ENCODE measurements at regions not wholly inside any gene's neighbourhood (a gene's known extent, or its start where the extent isn't known, plus 50 kb on each side); places are given as distances from the start of the nearest gene placed in this dataset.

DNA sequence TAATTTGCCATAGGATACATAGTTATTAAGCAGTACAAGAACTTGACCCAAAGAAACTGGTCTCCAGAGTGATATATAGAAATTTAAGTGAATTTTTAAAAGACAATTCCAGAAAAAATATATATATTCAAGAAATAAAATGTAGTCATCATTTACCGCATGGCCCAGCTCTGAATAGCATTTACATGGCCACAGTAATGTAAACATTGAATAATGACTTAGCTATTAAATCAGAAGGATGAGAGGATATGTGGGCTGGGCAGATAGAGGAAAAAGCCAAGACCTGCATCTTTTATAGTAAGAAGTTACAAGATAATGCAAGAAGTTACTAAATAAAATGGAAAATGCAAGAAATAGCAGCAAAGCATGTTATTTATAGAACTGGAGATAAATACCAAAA is 405.2 kb upstream of the WWC1 start (continued):
- no peak for TF ChIP-seq NR2C1 (IDR thresholded peaks at IDR 0.05)
- TF ChIP-seq IKZF2 (IDR thresholded peaks at IDR 0.05): no peak
- TF ChIP-seq USF2 (IDR thresholded peaks at IDR 0.05; ENCODE audit: borderline replicate concordance, low read depth, low read length): no peak
- no peak for TF ChIP-seq NBN (IDR thresholded peaks at IDR 0.05)
- TF ChIP-seq CTCF (IDR thresholded peaks at IDR 0.05 in 2 of 3, conservative IDR thresholded peaks at IDR 0.05 in 1 of 3; ENCODE audit: control insufficient read depth in 2 of 3, extremely low read depth in 1 of 3, insufficient read depth in 1 of 3, low read depth in 3 of 3, low read length in 3 of 3): no peak
- no peak for TF ChIP-seq SMARCA5 (IDR thresholded peaks at IDR 0.05)
- no peak for TF ChIP-seq BACH1 (IDR thresholded peaks at IDR 0.05; ENCODE audit: borderline replicate concordance)
- no peak for TF ChIP-seq PKNOX1 (IDR thresholded peaks at IDR 0.05)
- no peak for TF ChIP-seq SUZ12 (IDR thresholded peaks at IDR 0.05; ENCODE audit: unreplicated experiment)

DNA sequence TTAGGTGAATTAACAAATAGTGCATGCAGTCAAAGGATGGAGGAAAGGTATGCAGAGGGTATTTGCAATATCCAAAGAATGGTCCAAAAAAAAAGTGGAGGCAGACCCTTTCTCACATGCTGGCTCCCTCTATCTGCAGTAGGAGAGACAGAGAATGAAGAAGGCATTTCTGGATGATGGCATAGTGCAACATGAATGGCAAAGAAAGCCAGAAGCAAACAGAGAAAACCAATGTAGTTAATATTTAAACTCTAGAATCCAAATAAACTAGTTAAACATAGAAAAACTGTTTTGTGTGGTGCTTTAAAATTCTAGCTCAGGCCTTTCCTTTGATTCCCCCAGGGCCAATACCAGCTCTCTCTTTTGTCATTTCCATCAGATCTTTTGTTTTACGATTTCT is 403.1 kb upstream of the WWC1 start:
- Histone ChIP-seq H3K4me3 (no peak overlapping the region), H3K36me3 (ENCODE audit: control insufficient read depth in 2 of 2, insufficient read depth in 2 of 2, low read length in 1 of 2) (no peaks in the 10 kb centered on the region), H3K27me3 (replicated peaks in 1 of 2; ENCODE audit: control insufficient read depth in 2 of 2, insufficient read depth in 2 of 2, low read length in 1 of 2) (no peaks in the 10 kb centered on the region), H3K4me2 (ENCODE audit: control insufficient read depth, insufficient read depth) (no peak overlapping the region), H2AFZ (ENCODE audit: control insufficient read depth, low read depth, low read length) (no peak overlapping the region), H4K20me1 (ENCODE audit: control insufficient read depth, insufficient read depth) (no peaks in the 10 kb centered on the region), H3K9ac (ENCODE audit: control insufficient read depth, insufficient read depth, low read length) (no peak overlapping the region), H3K79me2 (ENCODE audit: control insufficient read depth, insufficient read depth, low read length) (no peaks in the 10 kb centered on the region), H3K4me1 (ENCODE audit: control insufficient read depth, insufficient read depth, low read length) (no peaks in the 10 kb centered on the region), H3K27ac (ENCODE audit: control insufficient read depth, insufficient read depth) (no peak overlapping the region), H3K9me3 (replicated peaks; ENCODE audit: control insufficient read depth, insufficient read depth, low read length) (no peaks in the 10 kb centered on the region)
- intact Hi-C loops (cut with micrococcal nuclease; ENCODE audit: unreplicated experiment): no loop called here
- ChIA-PET CTCF (no interaction called here), SMC1A (ENCODE audit: uncharacterized antibody, unreplicated experiment) (interaction anchor here (0.9 kb wide), 1 partner anchor 14 kb away, joined by 3 read pairs; no protein-coding TSS in a partner anchor), RAD21 (ENCODE audit: unreplicated experiment) (no interaction called here), POLR2A (no interaction called here)
- no TSS peak for BruUV-seq (replicated peaks)
- ATAC-seq: no peak
- in situ Hi-C loops (cut with MboI): no loop called here
- DNase-seq (ENCODE audit: low read depth, low spot score): no peak
- WGBS (ENCODE audit: insufficient coverage, insufficient replicate concordance, low lambda C conversion rate, missing lambda C conversion rate): 5% methylated on average over 1 of the region's 1 CpG
- FAIRE-seq: no peak
- TF ChIP-seq, protein P1, sequence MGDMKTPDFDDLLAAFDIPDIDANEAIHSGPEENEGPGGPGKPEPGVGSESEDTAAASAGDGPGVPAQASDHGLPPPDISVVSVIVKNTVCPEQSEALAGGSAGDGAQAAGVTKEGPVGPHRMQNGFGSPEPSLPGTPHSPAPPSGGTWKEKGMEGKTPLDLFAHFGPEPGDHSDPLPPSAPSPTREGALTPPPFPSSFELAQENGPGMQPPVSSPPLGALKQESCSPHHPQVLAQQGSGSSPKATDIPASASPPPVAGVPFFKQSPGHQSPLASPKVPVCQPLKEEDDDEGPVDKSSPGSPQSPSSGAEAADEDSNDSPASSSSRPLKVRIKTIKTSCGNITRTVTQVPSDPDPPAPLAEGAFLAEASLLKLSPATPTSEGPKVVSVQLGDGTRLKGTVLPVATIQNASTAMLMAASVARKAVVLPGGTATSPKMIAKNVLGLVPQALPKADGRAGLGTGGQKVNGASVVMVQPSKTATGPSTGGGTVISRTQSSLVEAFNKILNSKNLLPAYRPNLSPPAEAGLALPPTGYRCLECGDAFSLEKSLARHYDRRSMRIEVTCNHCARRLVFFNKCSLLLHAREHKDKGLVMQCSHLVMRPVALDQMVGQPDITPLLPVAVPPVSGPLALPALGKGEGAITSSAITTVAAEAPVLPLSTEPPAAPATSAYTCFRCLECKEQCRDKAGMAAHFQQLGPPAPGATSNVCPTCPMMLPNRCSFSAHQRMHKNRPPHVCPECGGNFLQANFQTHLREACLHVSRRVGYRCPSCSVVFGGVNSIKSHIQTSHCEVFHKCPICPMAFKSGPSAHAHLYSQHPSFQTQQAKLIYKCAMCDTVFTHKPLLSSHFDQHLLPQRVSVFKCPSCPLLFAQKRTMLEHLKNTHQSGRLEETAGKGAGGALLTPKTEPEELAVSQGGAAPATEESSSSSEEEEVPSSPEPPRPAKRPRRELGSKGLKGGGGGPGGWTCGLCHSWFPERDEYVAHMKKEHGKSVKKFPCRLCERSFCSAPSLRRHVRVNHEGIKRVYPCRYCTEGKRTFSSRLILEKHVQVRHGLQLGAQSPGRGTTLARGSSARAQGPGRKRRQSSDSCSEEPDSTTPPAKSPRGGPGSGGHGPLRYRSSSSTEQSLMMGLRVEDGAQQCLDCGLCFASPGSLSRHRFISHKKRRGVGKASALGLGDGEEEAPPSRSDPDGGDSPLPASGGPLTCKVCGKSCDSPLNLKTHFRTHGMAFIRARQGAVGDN (IDR thresholded peaks at IDR 0.05): no peak
- TF ChIP-seq TBL1XR1 (IDR thresholded peaks at IDR 0.05; ENCODE audit: low read depth, low read length) (no peak), KDM1A (IDR thresholded peaks at IDR 0.05; ENCODE audit: borderline replicate concordance) (no peak), PAX8 (IDR thresholded peaks at IDR 0.05) (no peak), BMI1 (IDR thresholded peaks at IDR 0.05; ENCODE audit: borderline replicate concordance) (no peak), ETV6 (conservative IDR thresholded peaks at IDR 0.05 in 1 of 2, IDR thresholded peaks at IDR 0.05 in 1 of 2; ENCODE audit: borderline replicate concordance in 1 of 2, low read depth in 1 of 2) (no peak), BCL11A (IDR thresholded peaks at IDR 0.05; ENCODE audit: low read depth, low read length) (no peak), NFYB (IDR thresholded peaks at IDR 0.05; ENCODE audit: insufficient read depth, low read depth, low read length) (no peak), LARP7 (IDR thresholded peaks at IDR 0.05) (no peak)

Data from GM12878 (cell line).